NCI-H1436 (cell line): ENCODE measurements at regions not wholly inside any gene's neighbourhood (a gene's known extent, or its start where the extent isn't known, plus 50 kb on each side); places are given as distances from the start of the nearest gene placed in this dataset.

ENCODE experiments used
- DNase-seq: peaks from one replicate; lab custom pipeline; 2025; lab: John Stamatoyannopoulos, UW

- DNase-seq: no peak
Observed at GRCh38 chr4:13248621-13249298, 235.4 kb downstream of the RAB28 start.

DNA sequence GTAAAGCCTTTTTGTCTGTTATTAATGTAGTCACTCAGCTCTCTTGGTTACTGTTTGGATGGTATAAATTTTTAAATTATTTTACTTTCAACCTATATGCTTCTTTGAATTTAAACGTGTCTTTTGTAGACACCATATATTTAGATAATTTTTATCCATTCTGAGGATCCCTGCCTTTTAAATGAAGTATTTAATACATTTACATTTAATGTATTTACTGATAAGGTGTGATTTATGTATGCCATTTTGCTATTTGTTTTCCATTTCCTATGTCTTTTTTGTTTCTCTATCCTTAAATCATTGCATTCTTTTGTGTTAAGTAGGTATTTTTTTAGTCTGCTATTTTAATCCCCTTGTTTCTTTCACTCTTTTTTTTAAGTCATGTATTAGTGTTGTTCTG is 238.0 kb downstream of the RAB28 start:
- DNase-seq: no peak

DNA sequence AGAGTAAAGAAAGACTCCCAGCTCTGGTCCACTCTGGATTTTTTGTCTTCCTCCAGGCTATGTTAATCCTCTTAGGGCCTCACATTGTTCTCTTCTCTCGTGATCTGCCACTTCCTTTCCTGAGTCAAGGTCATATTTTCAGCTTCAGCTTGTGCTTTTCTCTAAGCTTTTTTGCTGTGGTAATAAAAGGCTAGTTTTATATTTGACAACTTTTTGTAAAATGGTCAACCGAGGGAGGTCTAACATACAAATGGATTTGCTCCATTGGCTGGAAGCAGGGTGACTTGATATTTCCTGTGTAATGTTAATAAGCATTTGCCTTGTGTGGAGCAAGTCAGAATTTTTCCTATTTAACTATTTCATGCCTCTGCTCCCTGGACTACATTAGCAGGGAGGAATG is 239.7 kb downstream of the RAB28 start:
- DNase-seq: no peak

DNA sequence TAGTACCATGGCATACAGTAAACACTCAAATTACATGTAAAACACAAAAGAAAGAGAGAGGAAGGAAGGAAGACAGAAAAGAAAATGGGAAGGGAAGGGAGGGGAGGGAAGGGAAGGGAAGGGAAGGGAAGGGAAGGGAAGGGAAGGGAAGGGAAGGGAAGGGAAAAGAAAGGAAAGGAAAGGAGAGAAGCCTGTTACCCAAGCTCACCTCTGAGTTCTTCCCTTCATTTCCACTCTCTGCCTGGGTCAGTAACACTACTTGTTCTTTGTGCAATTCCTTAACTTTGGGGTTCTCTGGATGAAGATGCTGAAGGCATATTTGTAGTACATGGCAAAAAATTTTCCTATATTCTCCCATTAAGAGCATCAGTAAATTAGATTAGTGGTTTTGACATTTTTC is 241.0 kb downstream of the RAB28 start:
- no peak for DNase-seq

DNA sequence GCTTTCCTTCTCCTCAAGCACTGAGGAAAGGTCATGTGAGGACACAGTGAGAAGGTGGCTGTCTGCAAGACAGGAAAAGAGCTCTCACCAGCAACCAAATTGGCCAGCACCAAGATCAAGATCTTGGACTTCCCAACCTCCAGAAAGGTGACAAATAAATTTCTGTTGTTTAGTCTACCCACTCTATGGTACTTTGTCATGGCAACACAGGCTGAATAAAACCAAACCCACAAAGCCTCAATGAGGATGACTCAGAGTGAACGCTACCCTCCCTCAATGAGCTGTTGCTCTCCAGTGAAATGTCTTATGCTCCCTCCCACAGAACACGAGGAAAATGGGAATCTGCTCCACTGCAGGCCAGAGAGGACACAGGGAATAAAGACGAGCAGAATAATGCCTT is 244.1 kb downstream of the RAB28 start:
- DNase-seq: no peak

GRCh38 chr4:13238936-13239335 is 245.2 kb downstream of the RAB28 start:
- DNase-seq: no peak

- DNase-seq: no peak
Observed at GRCh38 chr4:13236485-13236884, 247.7 kb downstream of the RAB28 start.

DNA sequence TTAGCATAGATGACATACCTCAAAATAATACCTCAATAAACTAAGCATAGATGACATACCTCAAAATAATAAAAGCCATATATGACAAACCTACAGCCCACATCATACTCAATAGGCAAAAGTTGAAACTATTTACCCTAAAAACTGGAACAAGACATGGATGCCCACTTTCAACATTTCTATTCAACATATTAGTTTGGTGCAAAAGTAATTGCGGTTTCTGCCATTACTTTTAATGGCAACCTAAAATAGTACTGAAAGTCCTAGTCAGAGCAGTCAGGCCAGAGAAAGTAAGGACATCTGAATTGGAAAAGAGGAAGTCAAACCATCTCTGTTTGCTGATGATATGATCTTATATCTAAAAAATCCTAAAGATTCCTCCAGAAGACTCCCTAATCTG is 250.4 kb downstream of the RAB28 start:
- DNase-seq: no peak

DNA sequence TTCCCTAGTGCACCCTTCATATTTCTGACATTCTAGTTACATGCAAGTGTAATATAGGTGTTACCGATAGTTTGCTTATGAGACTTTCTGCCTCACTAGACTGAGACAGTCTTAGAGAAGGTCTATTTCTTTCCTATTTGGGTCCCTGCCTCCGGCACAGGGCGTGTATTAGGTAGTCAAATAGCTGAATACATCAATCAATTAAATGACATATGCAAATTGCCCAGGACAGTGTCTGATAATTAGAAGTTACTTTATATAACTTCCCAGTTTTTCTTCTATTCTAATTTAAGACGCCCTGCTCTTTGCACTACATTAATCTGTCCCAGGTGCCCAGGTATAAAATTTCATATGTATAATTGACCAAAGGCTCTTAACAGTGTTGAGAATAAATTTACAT is 264.2 kb downstream of the RAB28 start:
- DNase-seq: no peak

DNA sequence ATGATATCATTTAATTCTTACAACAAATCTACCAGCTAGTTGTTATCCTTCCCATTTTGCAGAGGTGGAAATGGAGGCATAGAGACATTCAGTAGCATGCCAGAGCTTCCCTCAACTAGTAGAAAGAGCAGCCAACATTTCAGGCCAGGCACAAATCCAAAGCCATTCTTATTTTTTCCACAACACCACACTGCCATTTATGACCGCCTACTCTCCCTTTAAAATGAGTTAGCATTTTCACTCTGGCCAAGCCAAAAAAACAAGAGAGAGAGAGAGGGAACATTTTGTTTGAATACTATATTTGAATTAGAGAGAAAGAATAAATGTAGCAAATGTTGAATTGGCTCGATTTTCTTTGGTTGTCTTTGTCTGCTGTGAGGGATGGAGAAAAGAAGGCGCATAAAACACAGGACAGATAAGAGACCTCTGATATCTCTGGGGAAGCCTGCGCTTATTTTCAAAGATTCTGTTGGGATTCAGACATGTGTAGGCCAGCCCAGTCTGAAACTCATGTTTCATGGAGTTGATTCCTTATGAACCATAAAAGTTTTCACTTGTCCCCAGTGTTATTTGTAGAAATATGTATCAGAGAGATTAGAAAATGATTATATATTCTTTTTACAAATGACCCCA is 265.7 kb downstream of the RAB28 start:
- DNase-seq: no peak

DNA sequence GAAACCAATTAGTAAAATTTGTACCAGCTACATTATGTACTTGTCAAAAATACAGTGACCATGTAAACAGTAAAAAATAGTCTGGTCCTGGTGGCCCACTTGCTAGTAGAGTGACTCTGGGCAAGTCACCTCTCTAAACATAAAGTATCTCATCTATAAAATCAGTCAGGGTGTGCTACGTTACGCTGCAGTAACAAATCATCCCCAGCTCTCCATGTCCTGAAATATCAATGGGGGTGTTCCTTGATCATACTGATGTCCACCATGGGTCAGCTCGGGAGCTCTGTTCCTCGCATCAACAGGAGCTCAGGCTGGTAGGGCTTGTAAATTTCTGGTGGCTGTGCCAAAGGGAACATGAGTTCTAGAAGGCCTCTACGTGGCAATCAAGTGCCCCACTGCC is 268.6 kb downstream of the RAB28 start:
- no peak for DNase-seq

DNA sequence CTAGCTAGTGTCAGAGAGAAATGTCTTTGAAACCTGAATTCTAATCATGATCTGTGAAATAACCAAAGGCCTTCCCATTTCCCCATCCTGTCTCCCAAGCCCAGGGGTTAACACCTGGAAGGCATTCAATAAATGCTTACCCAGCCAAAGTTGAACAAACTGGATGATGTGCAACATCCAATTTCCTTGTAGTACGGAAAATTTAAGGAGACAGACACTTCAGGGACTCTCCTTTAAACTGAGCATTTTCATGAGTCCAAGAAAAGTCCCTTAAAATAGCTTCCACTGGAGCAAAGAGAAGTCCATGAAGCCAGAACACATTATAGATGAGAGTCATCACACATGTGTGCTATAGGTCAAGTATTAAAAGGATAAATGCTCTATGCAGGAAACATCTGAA is 271.2 kb downstream of the RAB28 start:
- no peak for DNase-seq

- no peak for DNase-seq
Observed at GRCh38 chr4:13209600-13209999, 274.5 kb downstream of the RAB28 start.

DNA sequence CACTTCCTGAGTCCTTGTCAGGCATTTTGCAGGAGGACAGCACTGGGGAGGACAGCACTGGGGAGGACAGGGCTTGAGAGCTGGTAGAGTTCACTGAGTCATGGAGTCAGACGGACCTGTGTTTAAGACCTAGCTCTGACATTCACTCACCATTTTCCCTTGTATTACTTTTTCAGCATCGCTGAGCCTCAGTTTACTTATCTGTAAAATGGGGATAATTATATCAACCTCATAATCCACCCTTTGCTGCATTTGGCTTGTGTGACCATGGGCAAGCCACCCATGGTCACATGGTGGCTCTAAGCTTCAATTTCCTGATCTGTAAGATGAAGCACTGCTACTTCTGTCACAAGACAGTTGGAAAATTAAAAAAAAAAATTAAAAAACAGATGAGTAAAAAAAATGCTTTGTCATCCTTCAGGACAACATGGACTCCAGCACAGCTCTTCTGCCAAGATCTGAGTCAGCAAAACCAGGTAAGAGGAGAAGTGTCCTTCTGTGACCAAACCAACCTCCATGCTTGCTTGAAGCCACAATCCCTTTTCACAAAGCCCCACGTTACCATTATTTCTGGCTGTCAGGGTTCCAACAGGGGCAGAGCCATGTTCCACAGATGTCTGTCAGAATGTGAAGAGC is 275.5 kb downstream of the RAB28 start:
- DNase-seq: no peak

DNA sequence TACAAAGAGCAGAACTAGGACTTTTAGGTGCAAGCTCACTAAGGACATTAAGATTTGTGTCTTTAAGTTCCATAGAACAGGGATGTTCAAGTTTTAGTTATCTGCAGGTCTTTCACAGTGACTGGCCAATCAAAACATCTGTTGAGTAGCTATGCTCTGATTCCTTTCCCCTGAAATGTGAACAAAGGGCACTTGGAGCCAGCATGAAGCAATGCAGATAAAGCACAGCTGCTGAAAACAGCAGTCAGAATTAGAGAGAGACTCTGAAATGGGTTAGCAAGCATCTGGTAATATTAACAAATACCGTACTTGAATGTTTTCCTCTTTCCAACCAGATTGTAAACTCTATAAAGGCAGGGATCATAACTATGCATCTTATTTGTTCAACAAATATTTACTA is 276.9 kb downstream of the RAB28 start:
- no peak for DNase-seq

- no peak for DNase-seq
Observed at GRCh38 chr4:13203101-13203500, 281.0 kb downstream of the RAB28 start.

DNA sequence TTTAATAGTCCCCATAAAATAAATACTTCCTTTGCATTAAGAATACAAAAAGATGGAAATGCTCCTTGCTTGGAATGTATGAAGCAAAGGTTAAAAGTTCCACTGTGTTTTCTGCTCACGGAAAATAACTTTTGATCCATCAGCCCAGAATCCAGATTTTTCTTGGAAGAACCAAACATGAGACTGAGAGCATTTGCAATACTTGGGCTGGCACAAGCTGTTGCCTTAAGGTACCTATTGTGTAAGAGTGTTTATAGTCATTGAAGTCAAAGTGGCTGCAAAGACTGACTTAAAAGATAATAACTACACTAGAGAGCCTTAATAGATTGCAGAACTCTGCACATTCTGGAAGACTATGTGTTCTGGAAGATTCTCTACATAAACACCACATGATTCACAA is 281.4 kb downstream of the RAB28 start:
- no peak for DNase-seq

DNA sequence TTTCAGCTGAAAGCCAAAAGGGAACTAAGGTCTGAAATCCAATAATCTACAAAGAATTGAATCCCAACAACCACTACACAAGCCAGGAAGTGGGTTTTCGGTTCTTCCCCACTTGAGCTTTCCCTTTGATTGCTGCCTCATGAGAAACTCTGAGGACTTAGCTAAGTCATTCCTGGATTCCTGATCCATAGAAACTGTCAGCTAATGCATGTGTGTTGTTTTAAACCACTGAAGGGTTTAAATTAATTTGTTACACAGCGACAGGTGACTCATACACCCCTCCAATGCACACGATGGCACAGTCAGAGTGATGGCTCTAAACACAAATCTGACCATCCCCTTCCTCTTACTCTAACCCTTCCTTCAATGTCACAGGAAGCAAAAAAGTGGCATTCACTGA is 282.9 kb downstream of the RAB28 start:
- no peak for DNase-seq

DNA sequence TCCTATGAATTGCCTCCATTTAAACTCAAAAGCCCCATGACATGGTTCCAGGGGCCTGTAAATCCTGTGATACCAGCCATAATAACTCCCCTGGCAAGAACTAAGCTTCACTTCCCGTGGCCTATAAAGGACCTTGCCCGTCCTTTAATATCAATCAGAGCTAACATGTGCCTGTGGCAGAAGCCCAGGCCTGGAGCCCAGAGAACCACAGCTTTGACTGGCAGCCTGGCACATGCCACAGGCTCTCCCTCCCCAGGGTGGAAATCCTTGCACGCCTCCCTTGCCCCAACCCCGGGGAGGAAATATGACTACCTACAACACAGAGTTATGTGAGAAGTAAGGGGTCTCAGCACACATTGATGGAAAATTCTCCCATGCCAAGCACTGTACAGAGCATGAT is 287.4 kb downstream of the RAB28 start:
- no peak for DNase-seq

DNA sequence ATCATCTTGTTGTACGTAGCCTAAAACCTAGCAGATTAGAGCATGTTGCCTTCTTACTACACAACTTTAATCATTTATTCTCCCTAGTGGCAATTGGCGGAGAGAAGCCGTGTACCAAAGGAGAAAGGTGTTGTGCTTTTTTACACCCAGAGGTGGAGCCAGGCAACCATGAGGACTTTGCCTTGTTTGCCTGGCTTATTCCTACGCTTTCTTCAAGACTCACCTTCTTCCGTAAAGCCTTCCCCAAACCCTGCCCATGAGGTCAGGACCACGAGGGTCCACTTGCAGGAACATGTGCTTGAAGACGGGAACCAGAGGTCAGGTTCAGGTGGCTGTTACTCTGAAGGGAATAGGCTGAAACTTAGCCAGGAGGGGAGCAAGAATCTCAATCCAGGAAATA is 290.5 kb downstream of the RAB28 start:
- no peak for DNase-seq

DNA sequence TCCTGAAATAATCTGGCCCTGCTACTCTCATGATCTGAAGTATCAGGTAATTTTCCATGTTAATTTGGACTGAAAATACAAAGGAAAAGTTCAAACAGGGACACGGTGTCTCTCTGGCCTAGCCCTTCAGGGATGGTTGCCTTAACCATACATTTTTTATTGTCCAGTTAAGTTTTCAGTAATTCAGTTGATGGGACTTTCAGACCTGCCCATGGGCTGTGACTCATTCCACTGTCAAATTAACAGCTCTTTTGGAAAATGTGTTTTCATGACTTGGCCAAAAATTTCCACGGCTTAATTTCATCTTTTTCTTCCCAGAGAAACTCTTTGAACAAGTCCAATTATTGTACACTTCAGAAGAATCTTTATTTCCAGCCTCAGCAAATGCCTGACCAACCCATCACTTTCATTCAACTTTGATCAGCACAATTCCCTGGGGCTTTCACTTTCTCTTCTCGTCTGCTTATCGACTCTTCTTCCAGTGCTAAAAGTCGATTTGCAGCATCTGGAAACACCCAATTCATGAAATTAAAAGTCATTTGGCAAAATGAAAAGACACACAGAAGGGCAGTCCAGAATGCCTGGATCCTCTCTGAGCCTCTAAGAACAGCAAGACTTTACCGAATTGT is 293.9 kb downstream of the RAB28 start:
- DNase-seq: no peak

GRCh38 chr4:13184199-13184598 is 299.9 kb downstream of the RAB28 start:
- no peak for DNase-seq

DNA sequence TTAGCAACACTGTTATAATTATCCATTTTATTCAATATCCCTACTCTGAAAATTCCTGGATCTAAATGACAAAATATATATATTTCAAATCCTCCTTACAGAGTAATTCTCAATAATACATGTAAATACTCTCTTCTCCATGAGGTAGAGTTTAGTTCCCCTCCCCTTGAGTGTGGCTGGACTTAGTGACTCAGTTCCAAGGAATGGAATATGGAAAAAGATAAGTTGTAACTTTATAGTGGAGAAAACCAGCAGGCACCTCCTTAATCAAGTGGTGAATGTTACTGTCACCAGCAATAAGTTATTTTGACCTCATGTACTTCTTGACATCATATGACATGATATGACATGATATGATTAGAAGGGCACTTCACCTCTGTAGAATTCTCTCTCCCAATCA is 302.0 kb downstream of the RAB28 start:
- no peak for DNase-seq
